ENCODE measurements at regions not wholly inside any gene's neighbourhood (a gene's known extent, or its start where the extent isn't known, plus 50 kb on each side); places are given as distances from the start of the nearest gene placed in this dataset.
A peak's percentile ranks its signal among the peaks of the same experiment; 100 is the strongest.

GRCh38 chr1:209421186-209421585 is 162.3 kb upstream of the CAMK1G start:
- no peak for DNase-seq (ENCODE audit: low read depth, low spot score)

- DNase-seq (ENCODE audit: low read depth, low spot score): no peak
These were observed 161.4 kb upstream of the CAMK1G start for GRCh38 chr1:209421978-209422680.

- no peak for DNase-seq (ENCODE audit: low read depth, low spot score)
These were observed 157.6 kb upstream of the CAMK1G start for GRCh38 chr1:209425959-209426358.

GRCh38 chr1:209427277-209427676 is 156.2 kb upstream of the CAMK1G start:
- DNase-seq (ENCODE audit: low read depth, low spot score): no peak

- no peak for DNase-seq (ENCODE audit: low read depth, low spot score)
These were observed 155.7 kb upstream of the CAMK1G start for GRCh38 chr1:209427811-209428210.

- no peak for DNase-seq (ENCODE audit: low read depth, low spot score)
These were observed 155.1 kb upstream of the CAMK1G start for GRCh38 chr1:209428241-209428921.

- no peak for DNase-seq (ENCODE audit: low read depth, low spot score)
These were observed 153.9 kb upstream of the CAMK1G start for GRCh38 chr1:209429611-209430010.

GRCh38 chr1:209430107-209430506 is 153.4 kb upstream of the CAMK1G start:
- DNase-seq (ENCODE audit: low read depth, low spot score): no peak

GRCh38 chr1:209430821-209431259 is 152.7 kb upstream of the CAMK1G start:
- no peak for DNase-seq (ENCODE audit: low read depth, low spot score)

- DNase-seq (ENCODE audit: low read depth, low spot score): no peak
These were observed 152.1 kb upstream of the CAMK1G start for GRCh38 chr1:209431402-209431801.

GRCh38 chr1:209431813-209432442 is 151.6 kb upstream of the CAMK1G start:
- no peak for DNase-seq (ENCODE audit: low read depth, low spot score)

- no peak for DNase-seq (ENCODE audit: low read depth, low spot score)
These were observed 151.1 kb upstream of the CAMK1G start for GRCh38 chr1:209432443-209432825.

- no peak for DNase-seq (ENCODE audit: low read depth, low spot score)
These were observed 149.9 kb upstream of the CAMK1G start for GRCh38 chr1:209433649-209434031.

GRCh38 chr1:209434066-209434465 is 149.4 kb upstream of the CAMK1G start:
- no peak for DNase-seq (ENCODE audit: low read depth, low spot score)

- no peak for DNase-seq (ENCODE audit: low read depth, low spot score)
These were observed 148.8 kb upstream of the CAMK1G start for GRCh38 chr1:209434631-209435217.

GRCh38 chr1:209435654-209436566 is 147.6 kb upstream of the CAMK1G start:
- peak; percentile 7 for DNase-seq (ENCODE audit: low read depth, low spot score)

GRCh38 chr1:209439828-209440227 is 143.7 kb upstream of the CAMK1G start:
- no peak for DNase-seq (ENCODE audit: low read depth, low spot score)

- no peak for DNase-seq (ENCODE audit: low read depth, low spot score)
These were observed 140.1 kb upstream of the CAMK1G start for GRCh38 chr1:209443361-209443931.

- no peak for DNase-seq (ENCODE audit: low read depth, low spot score)
These were observed 139.4 kb upstream of the CAMK1G start for GRCh38 chr1:209443975-209444651.

- DNase-seq (ENCODE audit: low read depth, low spot score): no peak
These were observed 138.6 kb upstream of the CAMK1G start for GRCh38 chr1:209444961-209445360.

Measured in smooth muscle cell of the brain vasculature (primary cell).